ENCODE measurements at regions not wholly inside any gene's neighbourhood (a gene's known extent, or its start where the extent isn't known, plus 50 kb on each side); places are given as distances from the start of the nearest gene placed in this dataset.
"Not testable (repeated sequence)": the region's sequence is repeated elsewhere in the genome, so short reads cannot be mapped to it uniquely, and the experiment has no call there.

DNA sequence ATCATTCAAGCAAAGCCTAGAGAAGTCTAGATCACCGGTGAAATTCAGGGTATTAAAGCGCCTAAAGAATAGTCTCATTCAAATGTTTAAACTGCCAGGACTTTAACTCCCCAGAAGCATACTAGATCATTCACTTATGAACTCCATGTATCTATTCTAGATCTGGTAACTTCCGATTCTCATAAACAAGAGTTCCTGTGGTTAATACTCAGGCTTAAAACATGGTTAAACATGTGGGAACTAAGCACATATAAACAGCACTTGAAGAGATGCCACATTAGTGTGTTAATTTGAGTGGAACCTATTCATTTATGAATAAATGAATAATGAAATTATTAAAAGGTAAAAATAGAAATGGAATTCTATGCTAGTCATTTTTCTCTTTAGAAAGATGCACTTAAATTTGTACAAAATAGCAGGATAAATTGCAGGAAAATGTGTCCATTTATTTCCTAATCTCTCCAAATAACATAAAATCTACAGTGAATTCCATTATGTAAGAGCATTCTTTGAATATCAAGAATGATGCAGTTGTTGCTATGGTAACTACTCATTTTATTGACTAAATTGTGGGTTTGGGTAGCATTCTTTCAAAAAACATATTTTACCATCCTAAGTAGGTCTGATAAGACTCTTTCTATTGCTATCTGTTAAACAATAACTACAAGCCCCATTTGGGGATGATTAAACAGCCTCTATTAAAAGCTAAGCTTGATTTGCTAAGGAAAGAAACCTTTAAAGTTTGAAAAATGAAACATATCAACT, 147.6 kb upstream of the TMEM168 start:
- H3K4me3 ChIP-seq, result peak overlapping the region; percentile 91
- DNase-seq, result no peak

DNA sequence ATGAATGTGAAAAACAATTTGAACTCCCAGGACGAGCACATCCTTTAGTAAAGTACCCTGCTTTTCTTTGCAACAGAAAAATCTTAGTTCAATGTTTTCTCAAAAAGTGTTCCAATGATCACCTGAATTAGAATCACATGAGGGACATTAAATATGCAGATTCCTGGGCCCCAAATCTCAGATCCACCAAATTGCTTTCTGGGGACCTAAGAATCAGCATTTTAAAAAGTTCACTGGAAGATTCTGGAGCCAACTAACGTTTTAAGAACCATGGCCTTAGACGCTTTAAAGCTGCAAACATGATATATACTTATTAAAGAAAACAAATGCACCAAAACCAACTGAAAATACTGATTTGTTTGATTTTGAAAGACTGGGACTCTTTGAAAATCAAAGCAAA, 143.4 kb upstream of the TMEM168 start:
- H3K4me1 ChIP-seq, result peaks cover 0 to 39% (median 12%) of the 10 kb centered on the region in 4 donors
- no peaks in the 10 kb centered on the region for H3K36me3 ChIP-seq
- H3K4me3 ChIP-seq, result no peak overlapping the region
- no peak for DNase-seq
- no peak for TF ChIP-seq CTCF (IDR thresholded peaks at IDR 0.05)
- H3K27ac ChIP-seq, result no peak overlapping the region
- H3K27me3 ChIP-seq, result no peaks in the 10 kb centered on the region
- intact Hi-C loops (cut with DNase I; ENCODE audit: low total_unique reads), result no loop called here
- H3K9me3 ChIP-seq, result no peaks in the 10 kb centered on the region

More for the DNA sequence above, 147.6 kb upstream of the TMEM168 start:
- Histone ChIP-seq H3K4me1 (peaks cover 0 to 26% (median 13%) of the 10 kb centered on the region in 4 donors), H3K27ac (no peak overlapping the region), H3K36me3 (no peaks in the 10 kb centered on the region), H3K27me3 (no peaks in the 10 kb centered on the region), H3K9me3 (no peaks in the 10 kb centered on the region)
- no peak for TF ChIP-seq CTCF (IDR thresholded peaks at IDR 0.05)
- intact Hi-C loops (cut with DNase I; ENCODE audit: low total_unique reads), result loop anchor here (5.0 kb wide), 1 partner anchor 184 kb away; no protein-coding TSS in a partner anchor

GRCh38 chr7:112930787-112931186, 140.6 kb upstream of the TMEM168 start:
- H3K4me3 ChIP-seq, result no peak overlapping the region
- DNase-seq, result no peak
- no peak overlapping the region for H3K27ac ChIP-seq
- TF ChIP-seq CTCF (IDR thresholded peaks at IDR 0.05), result no peak
- no peaks in the 10 kb centered on the region for H3K36me3 ChIP-seq
- no peaks in the 10 kb centered on the region for H3K27me3 ChIP-seq
- intact Hi-C loops (cut with DNase I; ENCODE audit: low total_unique reads), result no loop called here
- H3K4me1 ChIP-seq, result peaks cover 0 to 15% (median 3%) of the 10 kb centered on the region in 4 donors
- no peaks in the 10 kb centered on the region for H3K9me3 ChIP-seq

DNA sequence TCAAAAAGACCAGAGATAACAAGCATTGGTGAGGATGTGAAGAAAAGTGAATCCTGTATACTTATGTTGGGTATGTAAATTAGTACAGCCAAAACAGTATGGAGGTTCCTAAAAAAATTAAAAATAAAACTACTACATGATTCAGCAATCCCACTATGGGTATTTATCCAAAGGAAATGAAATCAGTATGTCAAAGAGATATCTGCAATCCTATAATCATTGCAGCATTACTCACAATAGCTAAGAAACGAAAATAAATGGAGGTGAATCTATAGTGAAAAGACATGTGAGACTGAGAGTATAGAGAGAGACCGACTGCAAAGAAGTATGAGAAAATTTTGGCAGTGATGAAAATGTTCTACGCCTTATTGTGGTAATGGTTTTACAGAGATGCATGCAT, 139.2 kb upstream of the TMEM168 start:
- no peak for DNase-seq
- Histone ChIP-seq H3K4me1 (peaks cover 0 to 15% (median 3%) of the 10 kb centered on the region in 4 donors), H3K36me3 (no peaks in the 10 kb centered on the region), H3K27ac (no peak overlapping the region), H3K9me3 (no peaks in the 10 kb centered on the region), H3K27me3 (no peaks in the 10 kb centered on the region), H3K4me3 (no peak overlapping the region)
- intact Hi-C loops (cut with DNase I; ENCODE audit: low total_unique reads), result no loop called here
- no peak for TF ChIP-seq CTCF (IDR thresholded peaks at IDR 0.05)

DNA sequence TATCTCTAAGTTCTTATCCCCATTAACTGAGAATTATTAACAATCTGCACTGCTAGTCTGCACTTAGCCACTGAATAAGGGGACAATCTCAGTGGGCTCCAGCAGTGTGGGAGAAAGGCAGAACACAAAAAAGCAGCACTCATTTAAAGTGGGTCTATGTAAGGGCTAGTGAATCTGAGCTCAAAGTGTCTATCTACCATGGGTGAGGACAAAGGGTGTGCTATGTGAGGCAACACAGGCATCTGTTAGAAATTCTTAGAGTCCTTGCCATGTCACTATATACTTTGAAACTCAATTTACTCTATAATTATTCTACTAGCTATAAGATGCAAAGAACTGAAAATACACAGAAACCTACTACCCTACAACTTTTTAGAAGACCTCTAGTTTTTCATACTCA, 135.8 kb upstream of the TMEM168 start:
- no peak overlapping the region for H3K4me3 ChIP-seq
- no peaks in the 10 kb centered on the region for H3K27me3 ChIP-seq
- H3K27ac ChIP-seq, result no peak overlapping the region
- no peaks in the 10 kb centered on the region for H3K36me3 ChIP-seq
- TF ChIP-seq CTCF (IDR thresholded peaks at IDR 0.05), result no peak
- DNase-seq, result no peak
- intact Hi-C loops (cut with DNase I; ENCODE audit: low total_unique reads), result no loop called here
- no peaks in the 10 kb centered on the region for H3K9me3 ChIP-seq
- H3K4me1 ChIP-seq, result peaks cover 0 to 6% (median 3%) of the 10 kb centered on the region in 4 donors

DNA sequence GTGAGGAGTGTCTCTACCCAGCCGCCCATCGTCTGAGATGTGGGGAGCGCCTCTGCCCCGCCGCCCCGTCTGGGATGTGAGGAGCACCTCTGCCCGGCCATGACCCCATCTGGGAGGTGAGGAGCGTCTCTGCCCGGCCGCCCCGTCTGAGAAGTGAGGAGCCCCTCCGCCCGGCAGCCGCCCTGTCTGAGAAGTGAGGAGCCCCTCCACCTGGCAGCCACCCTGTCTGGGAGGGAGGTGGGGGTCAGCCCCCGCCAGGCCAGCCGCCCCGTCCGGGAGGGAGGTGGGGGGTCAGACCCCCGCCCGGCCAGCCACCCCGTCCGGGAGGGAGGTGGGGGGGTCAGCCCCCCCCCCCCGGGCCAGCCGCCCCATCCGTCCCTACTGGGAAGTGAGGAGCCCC, 132.4 kb upstream of the TMEM168 start:
- intact Hi-C loops (cut with DNase I; ENCODE audit: low total_unique reads); H3K4me3 ChIP-seq; DNase-seq; H3K27ac ChIP-seq; H3K36me3 ChIP-seq; H3K4me1 ChIP-seq; H3K9me3 ChIP-seq; H3K27me3 ChIP-seq: not testable (repeated sequence)

DNA sequence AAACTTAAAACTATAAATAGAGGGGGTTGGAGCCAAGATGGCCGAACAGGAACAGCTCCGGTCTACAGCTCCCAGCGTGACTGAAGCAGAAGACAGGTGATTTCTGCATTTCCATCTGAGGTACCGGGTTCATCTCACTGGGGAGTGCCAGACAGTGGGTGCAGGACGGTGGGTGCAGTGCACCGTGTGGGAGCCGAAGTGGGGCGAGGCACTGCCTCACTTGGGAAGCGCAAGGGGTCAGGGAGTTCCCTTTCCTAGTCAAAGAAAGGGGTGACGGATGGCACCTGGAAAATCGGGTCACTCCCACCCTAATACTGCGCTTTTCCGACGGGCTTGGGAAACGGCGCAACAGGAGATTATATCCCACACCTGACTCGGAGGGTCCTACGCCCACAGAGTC, 126.2 kb upstream of the TMEM168 start:
- H3K27me3 ChIP-seq; H3K4me3 ChIP-seq; intact Hi-C loops (cut with DNase I; ENCODE audit: low total_unique reads); H3K9me3 ChIP-seq; H3K27ac ChIP-seq; H3K4me1 ChIP-seq; DNase-seq: not testable (repeated sequence)
- peaks cover 20 to 24% (median 22%) of the 10 kb centered on the region in 3 donors for H3K36me3 ChIP-seq
